GM20000 (cell line): ENCODE measurements at regions not wholly inside any gene's neighbourhood (a gene's known extent, or its start where the extent isn't known, plus 50 kb on each side); places are given as distances from the start of the nearest gene placed in this dataset.

Source experiments
- DNase-seq: peaks from one replicate; pipeline ENCODE4 v3.0.0; 2012; ENCODE audit warnings: low spot score
- CTCF ChIP-seq: IDR thresholded peaks from 2 replicates; pipeline ENCODE4 v1.5.1; 2012; ENCODE audit warnings: mild to moderate bottlenecking, control low read depth; ENCODE audit errors: extremely low read depth, missing control alignments

GRCh38 chr3:181541414-181541813 is 170.3 kb upstream of the SOX2 start:
- no peak for DNase-seq
- TF ChIP-seq CTCF, result no peak

- DNase-seq, result no peak
- no peak for TF ChIP-seq CTCF
Measured at GRCh38 chr3:181534781-181535221, 176.9 kb upstream of the SOX2 start.

GRCh38 chr3:181533811-181534210 is 177.9 kb upstream of the SOX2 start:
- no peak for TF ChIP-seq CTCF
- no peak for DNase-seq

GRCh38 chr3:181530584-181530983 is 181.1 kb upstream of the SOX2 start:
- DNase-seq, result no peak
- TF ChIP-seq CTCF, result no peak

GRCh38 chr3:181521831-181522230 is 189.9 kb upstream of the SOX2 start:
- no peak for TF ChIP-seq CTCF
- no peak for DNase-seq

GRCh38 chr3:181518222-181518621 is 193.5 kb upstream of the SOX2 start:
- TF ChIP-seq CTCF, result no peak
- DNase-seq, result no peak

- DNase-seq, result no peak
- TF ChIP-seq CTCF, result no peak
Measured at GRCh38 chr3:181512787-181513186, 198.9 kb upstream of the SOX2 start.
